ENCODE measurements at regions not wholly inside any gene's neighbourhood (a gene's known extent, or its start where the extent isn't known, plus 50 kb on each side); places are given as distances from the start of the nearest gene placed in this dataset.
A peak's percentile ranks its signal among the peaks of the same experiment; 100 is the strongest.
"Not testable (repeated sequence)": the region's sequence is repeated elsewhere in the genome, so short reads cannot be mapped to it uniquely, and the experiment has no call there.

DNA sequence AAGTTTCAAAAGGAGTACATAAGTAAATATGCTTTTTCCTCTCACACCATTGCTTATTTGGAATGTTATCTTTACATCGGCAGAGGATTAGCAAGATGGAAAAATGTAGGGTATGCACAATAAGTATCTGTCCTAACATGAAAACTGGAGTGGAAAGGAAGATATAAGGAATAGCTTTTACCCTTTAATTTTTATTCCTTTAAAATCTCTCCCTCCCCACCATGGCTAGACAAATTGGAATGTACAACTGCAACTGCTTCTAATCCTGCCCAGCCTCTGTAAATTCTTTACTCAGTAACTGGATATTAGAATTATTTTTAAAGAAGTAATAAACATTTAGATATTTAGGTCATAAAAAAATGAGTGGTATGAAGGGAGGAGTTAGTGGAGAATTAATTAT is 171.5 kb downstream of the PCDH18 start:
- Mint-ChIP-seq H3K36me3 (ENCODE audit: unreplicated experiment) (peaks cover 4% of the 10 kb centered on the region), H3K4me1 (ENCODE audit: low read depth, unreplicated experiment) (peaks cover 17% of the 10 kb centered on the region), H3K27me3 (ENCODE audit: unreplicated experiment) (peaks cover 4% of the 10 kb centered on the region), H3K9me3 (ENCODE audit: unreplicated experiment) (peaks cover 9% of the 10 kb centered on the region), H3K4me3 (ENCODE audit: unreplicated experiment) (no peak overlapping the region), H3K27ac (ENCODE audit: unreplicated experiment) (no peak overlapping the region)
- TF ChIP-seq, protein P1, sequence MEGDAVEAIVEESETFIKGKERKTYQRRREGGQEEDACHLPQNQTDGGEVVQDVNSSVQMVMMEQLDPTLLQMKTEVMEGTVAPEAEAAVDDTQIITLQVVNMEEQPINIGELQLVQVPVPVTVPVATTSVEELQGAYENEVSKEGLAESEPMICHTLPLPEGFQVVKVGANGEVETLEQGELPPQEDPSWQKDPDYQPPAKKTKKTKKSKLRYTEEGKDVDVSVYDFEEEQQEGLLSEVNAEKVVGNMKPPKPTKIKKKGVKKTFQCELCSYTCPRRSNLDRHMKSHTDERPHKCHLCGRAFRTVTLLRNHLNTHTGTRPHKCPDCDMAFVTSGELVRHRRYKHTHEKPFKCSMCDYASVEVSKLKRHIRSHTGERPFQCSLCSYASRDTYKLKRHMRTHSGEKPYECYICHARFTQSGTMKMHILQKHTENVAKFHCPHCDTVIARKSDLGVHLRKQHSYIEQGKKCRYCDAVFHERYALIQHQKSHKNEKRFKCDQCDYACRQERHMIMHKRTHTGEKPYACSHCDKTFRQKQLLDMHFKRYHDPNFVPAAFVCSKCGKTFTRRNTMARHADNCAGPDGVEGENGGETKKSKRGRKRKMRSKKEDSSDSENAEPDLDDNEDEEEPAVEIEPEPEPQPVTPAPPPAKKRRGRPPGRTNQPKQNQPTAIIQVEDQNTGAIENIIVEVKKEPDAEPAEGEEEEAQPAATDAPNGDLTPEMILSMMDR (IDR thresholded peaks at IDR 0.05; ENCODE audit: partially characterized antibody, unreplicated experiment): no peak
- DNase-seq: no peak

DNA sequence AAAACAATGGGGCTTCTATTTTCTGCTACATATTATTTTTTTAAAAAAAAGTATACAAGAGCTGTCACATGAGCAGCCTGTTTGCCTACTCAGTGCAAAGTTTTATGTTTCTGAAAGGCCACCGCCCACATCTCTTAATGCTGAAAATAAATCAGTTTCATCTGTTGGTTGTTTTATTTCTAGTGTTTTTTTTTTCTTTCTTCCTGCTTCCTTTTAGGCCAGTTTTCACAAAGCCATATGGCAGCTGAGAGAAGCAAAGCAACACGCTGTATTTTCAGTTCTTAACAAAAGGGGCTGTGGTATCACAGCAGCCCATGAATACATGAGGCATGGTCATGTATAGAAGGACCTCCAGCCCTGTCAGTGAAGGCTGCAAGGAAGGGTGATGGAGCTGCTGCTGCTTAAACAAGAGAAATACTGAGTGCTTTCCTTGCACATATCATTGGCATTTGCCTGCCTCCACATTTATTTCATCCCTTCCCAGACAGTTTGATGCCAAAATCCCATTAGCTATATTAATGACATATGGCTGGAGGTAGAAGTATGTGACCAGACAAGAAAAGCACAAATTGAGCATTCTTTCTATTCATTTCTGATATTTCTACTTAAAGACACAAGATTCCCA is 172.5 kb downstream of the PCDH18 start:
- Mint-ChIP-seq H3K36me3 (ENCODE audit: unreplicated experiment) (peaks cover 4% of the 10 kb centered on the region), H3K9me3 (ENCODE audit: unreplicated experiment) (peaks cover 9% of the 10 kb centered on the region), H3K27me3 (ENCODE audit: unreplicated experiment) (peaks cover 4% of the 10 kb centered on the region), H3K27ac (ENCODE audit: unreplicated experiment) (peak overlapping the region; percentile 18), H3K4me3 (ENCODE audit: unreplicated experiment) (no peak overlapping the region), H3K4me1 (ENCODE audit: low read depth, unreplicated experiment) (peaks cover 17% of the 10 kb centered on the region)
- DNase-seq: no peak
- TF ChIP-seq, protein P1 (IDR thresholded peaks at IDR 0.05; ENCODE audit: partially characterized antibody, unreplicated experiment): no peak

DNA sequence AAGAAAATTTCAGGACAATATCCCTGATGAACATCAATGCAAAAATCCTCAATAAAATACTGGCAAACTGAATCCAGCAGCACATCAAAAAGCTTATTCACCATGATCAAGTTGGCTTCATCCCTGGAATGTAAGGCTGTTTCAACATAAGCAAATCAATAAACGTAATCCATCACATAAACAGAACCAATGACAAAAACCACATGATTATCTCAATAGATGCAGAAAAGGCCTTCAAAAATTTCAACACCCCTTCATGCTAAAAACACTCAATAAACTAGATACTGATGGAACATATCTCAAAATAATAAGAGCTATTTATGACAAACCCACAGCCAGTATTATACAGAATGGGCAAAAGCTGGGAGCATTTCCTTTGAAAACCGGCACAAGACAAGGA is 177.7 kb downstream of the PCDH18 start:
- not testable (repeated sequence) for DNase-seq; H3K4me3 Mint-ChIP-seq (ENCODE audit: unreplicated experiment); H3K27ac Mint-ChIP-seq (ENCODE audit: unreplicated experiment); H3K27me3 Mint-ChIP-seq (ENCODE audit: unreplicated experiment)
- Mint-ChIP-seq H3K9me3 (ENCODE audit: unreplicated experiment) (peaks cover 15% of the 10 kb centered on the region), H3K36me3 (ENCODE audit: unreplicated experiment) (peaks cover 15% of the 10 kb centered on the region), H3K4me1 (ENCODE audit: low read depth, unreplicated experiment) (peaks cover 11% of the 10 kb centered on the region)

DNA sequence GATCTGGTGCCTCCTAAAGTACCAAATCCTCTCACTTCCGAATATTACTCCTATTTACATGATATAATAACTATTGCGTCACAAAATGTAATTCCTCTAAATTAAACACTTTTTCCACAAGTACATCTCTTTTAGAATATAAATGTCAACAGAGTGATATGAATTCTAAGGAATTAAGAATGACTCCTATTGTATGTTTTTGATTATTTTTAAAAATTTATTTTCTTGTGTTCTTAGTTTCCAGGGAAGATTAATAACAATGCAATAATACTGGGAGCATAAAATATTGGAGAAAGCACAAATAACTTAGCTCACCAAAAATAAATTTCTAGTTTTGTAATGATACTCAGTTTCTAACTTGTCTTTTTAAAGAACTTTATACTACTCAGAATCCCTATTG is 184.9 kb downstream of the PCDH18 start:
- H3K9me3 Mint-ChIP-seq (ENCODE audit: unreplicated experiment): peaks cover 2% of the 10 kb centered on the region

DNA sequence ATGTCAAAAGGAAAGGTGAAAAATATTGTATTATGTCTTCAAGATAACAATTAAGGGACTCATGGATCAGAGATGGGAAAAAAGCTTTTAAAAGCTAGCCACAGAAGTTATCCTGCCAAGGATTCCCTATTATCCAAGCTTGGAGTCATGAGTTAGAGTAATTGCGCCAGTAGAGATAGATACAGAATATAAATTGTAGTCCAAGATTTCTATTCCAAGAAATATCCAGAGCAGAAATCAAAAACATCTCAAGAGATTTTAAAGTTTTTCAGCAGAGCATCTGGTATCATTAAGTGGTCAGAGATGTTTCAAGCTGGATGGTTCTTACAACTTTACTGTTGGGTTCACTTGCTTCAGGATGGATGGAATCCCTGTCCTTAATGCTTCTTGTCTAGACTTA is 186.7 kb downstream of the PCDH18 start:
- Mint-ChIP-seq H3K4me3 (ENCODE audit: unreplicated experiment) (no peak overlapping the region), H3K9me3 (ENCODE audit: unreplicated experiment) (no peaks in the 10 kb centered on the region), H3K27me3 (ENCODE audit: unreplicated experiment) (no peaks in the 10 kb centered on the region)

More for the DNA sequence above, 184.9 kb downstream of the PCDH18 start:
- TF ChIP-seq, protein P1 (IDR thresholded peaks at IDR 0.05; ENCODE audit: partially characterized antibody, unreplicated experiment): no peak
- no peak for DNase-seq
- Mint-ChIP-seq H3K27ac (ENCODE audit: unreplicated experiment) (no peak overlapping the region), H3K4me3 (ENCODE audit: unreplicated experiment) (no peak overlapping the region), H3K36me3 (ENCODE audit: unreplicated experiment) (peaks cover 9% of the 10 kb centered on the region), H3K27me3 (ENCODE audit: unreplicated experiment) (no peaks in the 10 kb centered on the region), H3K4me1 (ENCODE audit: low read depth, unreplicated experiment) (no peaks in the 10 kb centered on the region)

More for the DNA sequence above, 186.7 kb downstream of the PCDH18 start:
- no peak overlapping the region for H3K27ac Mint-ChIP-seq (ENCODE audit: unreplicated experiment)
- TF ChIP-seq, protein P1 (IDR thresholded peaks at IDR 0.05; ENCODE audit: partially characterized antibody, unreplicated experiment): no peak
- DNase-seq: no peak
- no peaks in the 10 kb centered on the region for H3K4me1 Mint-ChIP-seq (ENCODE audit: low read depth, unreplicated experiment)
- H3K36me3 Mint-ChIP-seq (ENCODE audit: unreplicated experiment): no peaks in the 10 kb centered on the region

Data from glutamatergic neuron (in vitro differentiated cells).